ENCODE measurements at regions not wholly inside any gene's neighbourhood (a gene's known extent, or its start where the extent isn't known, plus 50 kb on each side); places are given as distances from the start of the nearest gene placed in this dataset.

DNA sequence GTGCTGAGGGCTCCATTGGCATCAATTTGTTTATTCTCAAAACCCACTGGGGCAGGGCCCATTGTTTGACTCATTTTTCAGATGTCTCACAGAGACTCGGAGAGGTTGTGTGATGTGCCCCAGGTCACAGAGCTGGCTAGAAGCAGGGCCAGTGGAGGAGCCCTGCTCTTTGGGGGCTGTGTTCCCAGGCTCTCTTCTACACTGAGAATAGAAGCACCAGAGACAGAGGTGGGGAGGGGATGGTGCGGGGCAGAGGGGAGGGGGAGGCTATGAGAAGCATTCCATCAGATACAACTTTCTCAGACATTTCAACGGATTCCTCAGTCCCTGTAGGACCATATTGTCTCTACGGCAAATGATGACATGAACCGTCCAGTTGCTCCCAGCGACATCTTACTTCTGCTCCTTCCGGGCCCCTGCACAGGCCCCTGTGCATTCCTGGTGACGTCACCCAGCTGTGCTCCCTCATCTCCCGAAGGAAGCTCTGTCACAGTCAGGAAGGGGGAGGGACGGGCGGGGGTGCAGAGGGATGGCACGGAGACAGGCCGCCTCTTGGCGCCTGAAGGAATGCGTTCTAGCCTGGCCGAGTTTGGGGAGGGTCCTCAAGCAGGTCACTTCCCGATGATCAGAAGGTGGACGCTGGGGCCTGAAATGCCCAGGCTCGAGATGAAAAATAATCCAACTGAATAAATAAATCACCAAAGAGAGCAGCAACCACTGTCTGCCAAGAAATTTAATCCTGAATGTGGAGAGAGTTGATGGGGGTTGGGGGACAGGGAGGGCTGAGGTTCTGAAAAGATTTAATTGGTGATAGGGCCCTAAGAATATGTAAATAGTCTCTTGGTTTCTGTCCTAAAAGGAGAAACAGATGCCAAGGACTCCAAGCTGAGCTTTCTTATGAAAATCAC lies 114.1 kb downstream of the NOG start:
- TF ChIP-seq, protein P1, sequence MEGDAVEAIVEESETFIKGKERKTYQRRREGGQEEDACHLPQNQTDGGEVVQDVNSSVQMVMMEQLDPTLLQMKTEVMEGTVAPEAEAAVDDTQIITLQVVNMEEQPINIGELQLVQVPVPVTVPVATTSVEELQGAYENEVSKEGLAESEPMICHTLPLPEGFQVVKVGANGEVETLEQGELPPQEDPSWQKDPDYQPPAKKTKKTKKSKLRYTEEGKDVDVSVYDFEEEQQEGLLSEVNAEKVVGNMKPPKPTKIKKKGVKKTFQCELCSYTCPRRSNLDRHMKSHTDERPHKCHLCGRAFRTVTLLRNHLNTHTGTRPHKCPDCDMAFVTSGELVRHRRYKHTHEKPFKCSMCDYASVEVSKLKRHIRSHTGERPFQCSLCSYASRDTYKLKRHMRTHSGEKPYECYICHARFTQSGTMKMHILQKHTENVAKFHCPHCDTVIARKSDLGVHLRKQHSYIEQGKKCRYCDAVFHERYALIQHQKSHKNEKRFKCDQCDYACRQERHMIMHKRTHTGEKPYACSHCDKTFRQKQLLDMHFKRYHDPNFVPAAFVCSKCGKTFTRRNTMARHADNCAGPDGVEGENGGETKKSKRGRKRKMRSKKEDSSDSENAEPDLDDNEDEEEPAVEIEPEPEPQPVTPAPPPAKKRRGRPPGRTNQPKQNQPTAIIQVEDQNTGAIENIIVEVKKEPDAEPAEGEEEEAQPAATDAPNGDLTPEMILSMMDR (IDR thresholded peaks at IDR 0.05), result no peak
- TF ChIP-seq POLR2A (IDR thresholded peaks at IDR 0.05; ENCODE audit: low read depth), result no peak
